GM13976 (cell line): ENCODE measurements at regions not wholly inside any gene's neighbourhood (a gene's known extent, or its start where the extent isn't known, plus 50 kb on each side); places are given as distances from the start of the nearest gene placed in this dataset.

ENCODE experiments used
- DNase-seq: peaks from one replicate; pipeline ENCODE4 v3.0.0; 2012; ENCODE audit warnings: low spot score
- in situ Hi-C: fragments of 300-500 bp; cut with MboI; formaldehyde crosslinking; loops from one replicate; pipeline ENCODE4 v1.12.0; 2022; ENCODE audit warnings: low sequenced_read_pairs, mixed read lengths, inconsistent platforms; ENCODE audit not compliant: unreplicated experiment
- TF ChIP-seq, protein P1 (sequence below): IDR thresholded peaks from 2 replicates; pipeline ENCODE4 v1.5.1; 2012; ENCODE audit warnings: borderline replicate concordance, mild to moderate bottlenecking; ENCODE audit not compliant: insufficient read depth; ENCODE audit errors: extremely low read depth, missing control alignments, control extremely low read depth

DNA sequence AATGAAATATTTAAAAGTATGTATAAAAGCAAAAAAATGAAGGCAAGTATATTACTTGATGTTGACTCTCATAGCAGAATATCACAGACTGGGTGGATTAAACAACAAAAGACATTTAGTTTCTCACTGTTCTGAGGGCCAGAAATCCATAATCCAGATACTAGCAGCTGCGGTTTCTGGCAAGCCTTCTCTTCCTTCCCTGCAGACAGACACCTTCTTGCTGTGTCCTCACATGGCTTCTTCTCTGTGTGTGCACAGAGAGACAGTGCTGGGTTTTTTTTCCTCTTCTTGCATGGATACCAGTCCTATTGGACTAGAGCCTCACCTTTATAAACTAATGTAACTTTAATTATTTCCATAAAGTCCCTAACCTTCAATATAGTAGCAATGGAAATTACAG, 127.9 kb upstream of the AKR1E2 start:
- DNase-seq, result no peak
- TF ChIP-seq, protein P1, sequence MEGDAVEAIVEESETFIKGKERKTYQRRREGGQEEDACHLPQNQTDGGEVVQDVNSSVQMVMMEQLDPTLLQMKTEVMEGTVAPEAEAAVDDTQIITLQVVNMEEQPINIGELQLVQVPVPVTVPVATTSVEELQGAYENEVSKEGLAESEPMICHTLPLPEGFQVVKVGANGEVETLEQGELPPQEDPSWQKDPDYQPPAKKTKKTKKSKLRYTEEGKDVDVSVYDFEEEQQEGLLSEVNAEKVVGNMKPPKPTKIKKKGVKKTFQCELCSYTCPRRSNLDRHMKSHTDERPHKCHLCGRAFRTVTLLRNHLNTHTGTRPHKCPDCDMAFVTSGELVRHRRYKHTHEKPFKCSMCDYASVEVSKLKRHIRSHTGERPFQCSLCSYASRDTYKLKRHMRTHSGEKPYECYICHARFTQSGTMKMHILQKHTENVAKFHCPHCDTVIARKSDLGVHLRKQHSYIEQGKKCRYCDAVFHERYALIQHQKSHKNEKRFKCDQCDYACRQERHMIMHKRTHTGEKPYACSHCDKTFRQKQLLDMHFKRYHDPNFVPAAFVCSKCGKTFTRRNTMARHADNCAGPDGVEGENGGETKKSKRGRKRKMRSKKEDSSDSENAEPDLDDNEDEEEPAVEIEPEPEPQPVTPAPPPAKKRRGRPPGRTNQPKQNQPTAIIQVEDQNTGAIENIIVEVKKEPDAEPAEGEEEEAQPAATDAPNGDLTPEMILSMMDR, result no peak
- in situ Hi-C loops, result no loop called here

DNA sequence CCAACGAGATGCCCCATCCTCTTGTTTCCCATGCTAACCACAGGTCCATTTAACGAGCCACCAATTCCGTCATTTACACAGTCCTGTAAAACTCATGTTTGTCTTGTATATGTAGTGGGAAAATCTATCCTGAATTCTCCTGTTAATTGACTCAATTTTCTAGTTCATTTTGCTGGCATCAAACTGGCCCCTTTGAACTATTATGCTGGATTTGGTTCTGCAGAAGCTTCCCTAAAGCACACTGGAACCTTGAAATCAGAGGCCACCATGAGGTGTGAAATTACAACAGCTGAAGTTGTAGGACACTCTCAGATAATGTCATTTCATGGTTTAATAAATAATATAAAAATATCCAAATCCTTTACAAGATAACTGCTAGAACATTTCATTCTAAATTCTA, 129.8 kb upstream of the AKR1E2 start:
- in situ Hi-C loops, result no loop called here
- no peak for DNase-seq
- TF ChIP-seq, protein P1, result no peak

DNA sequence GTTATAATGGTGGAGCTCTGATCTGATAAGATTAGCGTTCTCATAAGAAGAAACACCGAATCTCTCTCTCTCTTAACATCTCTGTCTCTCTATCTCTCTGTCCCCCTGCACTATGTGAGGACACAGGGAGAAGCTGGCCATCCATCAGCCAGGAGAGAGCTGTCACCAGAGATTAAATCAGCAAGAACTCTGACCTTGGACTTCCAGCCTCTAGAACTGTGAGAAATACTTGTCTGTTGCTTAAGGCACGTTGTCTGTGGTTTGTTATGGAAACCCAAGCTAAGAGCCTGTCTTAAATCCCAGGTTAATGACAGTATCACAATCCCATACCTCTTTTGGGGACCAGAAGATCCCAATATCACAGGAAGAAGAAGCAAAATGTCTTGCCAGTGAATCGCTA, 132.0 kb upstream of the AKR1E2 start:
- in situ Hi-C loops, result no loop called here
- TF ChIP-seq, protein P1, result no peak

DNA sequence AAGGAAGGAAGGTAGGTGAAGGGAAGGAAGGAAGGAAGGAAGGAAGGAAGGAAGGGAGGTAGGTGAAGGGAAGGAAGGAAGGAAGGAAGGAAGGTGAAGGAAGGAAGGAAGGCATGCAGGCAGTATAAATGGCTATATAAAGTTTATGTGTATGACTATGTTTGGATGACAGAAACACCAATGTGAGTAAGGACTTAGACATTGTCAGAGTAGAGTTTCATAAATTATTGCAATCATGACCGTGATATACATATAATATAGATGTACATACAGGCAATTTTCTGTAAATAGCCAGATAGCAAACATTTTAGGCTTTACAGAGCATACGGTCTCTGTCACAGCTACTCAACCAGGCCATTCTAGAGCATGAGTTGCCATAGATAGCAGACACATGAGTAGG, 133.8 kb upstream of the AKR1E2 start:
- no peak for DNase-seq
- TF ChIP-seq, protein P1, result no peak
- in situ Hi-C loops, result no loop called here

More for the DNA sequence above, 132.0 kb upstream of the AKR1E2 start:
- no peak for DNase-seq

DNA sequence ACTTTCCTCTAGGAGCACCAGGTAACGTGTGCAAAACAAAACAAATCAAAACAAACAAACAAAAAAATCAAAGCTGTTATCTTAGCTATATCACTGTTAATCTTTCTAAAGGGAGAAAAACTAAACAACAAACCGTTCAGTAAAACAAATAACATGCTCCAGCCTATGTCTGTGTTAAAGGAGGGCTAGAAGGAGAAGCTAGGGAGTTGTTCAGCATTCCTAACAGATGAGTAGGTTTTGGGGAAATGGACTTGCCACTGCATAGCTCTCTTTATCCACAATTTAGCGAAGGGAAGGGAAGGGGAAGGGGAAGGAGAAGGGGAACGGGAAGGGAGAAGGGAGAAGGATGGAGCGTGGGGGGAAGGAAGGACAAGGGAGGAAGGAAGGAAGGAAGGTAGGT, 134.2 kb upstream of the AKR1E2 start:
- TF ChIP-seq, protein P1, result no peak
- DNase-seq, result no peak
- in situ Hi-C loops, result no loop called here

DNA sequence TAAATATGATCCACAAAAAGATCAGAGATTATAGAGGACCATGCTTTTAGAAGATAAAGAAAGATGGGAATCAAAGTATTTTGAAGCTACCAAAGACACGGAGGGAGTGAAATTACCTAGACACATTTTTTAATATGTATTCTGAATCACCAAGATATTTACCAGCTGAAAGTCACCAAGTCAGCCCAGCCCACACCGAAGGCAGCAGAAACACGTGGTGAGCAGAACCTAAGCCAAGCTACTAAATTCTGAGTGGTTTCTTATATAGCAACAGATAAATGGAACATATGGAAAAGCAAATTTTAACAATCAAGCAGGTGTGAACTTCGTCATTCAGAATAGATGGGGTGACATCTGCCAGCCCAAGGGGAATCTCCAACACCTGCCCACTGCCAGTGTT, 134.7 kb upstream of the AKR1E2 start:
- TF ChIP-seq, protein P1, result no peak
- in situ Hi-C loops, result no loop called here
- no peak for DNase-seq

DNA sequence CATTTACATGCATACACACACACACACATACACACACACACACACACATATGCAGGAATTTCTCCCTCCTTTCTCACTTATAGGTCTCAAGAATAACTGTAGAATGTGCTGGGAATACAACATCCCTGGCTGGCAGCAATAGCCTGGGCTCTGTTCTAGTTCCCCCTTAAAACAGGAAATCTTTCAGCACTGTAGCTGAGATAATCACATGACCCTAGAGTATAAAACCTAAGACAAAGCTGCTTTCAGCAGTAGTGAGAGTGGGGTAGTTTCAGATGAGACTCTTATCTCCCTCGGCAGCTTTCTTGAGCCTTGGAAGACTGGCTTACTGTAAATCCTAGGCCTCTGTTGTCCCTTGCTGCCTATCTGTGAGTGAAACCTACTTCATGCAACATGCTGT, 137.4 kb upstream of the AKR1E2 start:
- in situ Hi-C loops, result no loop called here
- TF ChIP-seq, protein P1, result no peak
- no peak for DNase-seq
